HCT116 (cell line): ENCODE measurements at regions not wholly inside any gene's neighbourhood (a gene's known extent, or its start where the extent isn't known, plus 50 kb on each side); places are given as distances from the start of the nearest gene placed in this dataset.
"Not testable (repeated sequence)": the region's sequence is repeated elsewhere in the genome, so short reads cannot be mapped to it uniquely, and the experiment has no call there.

Source experiments
- ATAC-seq: fragments of 200-7000 bp; cut with Tn5 transposase; 2 replicates; pipeline ENCODE4 v1.9.1; 2020; ENCODE audit warnings: mild to moderate bottlenecking, moderate library complexity
- BruUV-seq: library from RNA; stranded (reverse); fragments of 400-500 nt; replicated peaks from 2 replicates; lab custom pipeline; 2021; lab: Mats Ljungman, UMichigan
- CTCF ChIA-PET: fragments of 300-600 bp; sonication (Branson Sonifier 250); formaldehyde crosslinking; loops from one replicate; lab custom pipeline; 2021; ENCODE audit warnings: antibody characterized with exemption; lab: Charles Lee
- POLR2A ChIA-PET: fragments of 300-600, 350-600 bp; sonication (Branson Sonifier 250); formaldehyde crosslinking; loops from one replicate; lab custom pipeline; 2021; ENCODE audit warnings: antibody characterized with exemption; lab: Charles Lee
- RAD21 ChIA-PET, 2 experiments: fragments of 300-600 bp; sonication (Branson Sonifier 250); formaldehyde crosslinking; loops; one replicate each; lab custom pipeline; 2023; ENCODE audit warnings: low total read pairs in 2 of 2; ENCODE audit not compliant: uncharacterized antibody in 2 of 2, unreplicated experiment in 2 of 2, low non-redundant PET in 1 of 2; lab: Charles Lee
- DNase-seq: peaks from one replicate; pipeline ENCODE4 v3.0.0-alpha.2; 2010; ENCODE audit warnings: low read depth, low spot score
- H2AFZ ChIP-seq: fragments of 200-600 bp; shearing (Covaris generic), sonication (generic); 2 replicates; pipeline ENCODE4 v1.6.1; 2017; ENCODE audit warnings: low read depth, mixed run types, mixed read lengths, antibody characterized with exemption, low read length; ENCODE audit not compliant: poor library complexity, severe bottlenecking
- H3K27ac ChIP-seq: 2 replicates; pipeline ENCODE4 v1.5.1; 2012; ENCODE audit warnings: low read depth, low read length
- H3K27me3 ChIP-seq: fragments of 200-600 bp; sonication (generic); 2 replicates; pipeline ENCODE4 v1.6.1; 2016; ENCODE audit warnings: mixed run types, low read length, mixed read lengths; ENCODE audit not compliant: insufficient read depth
- H3K36me3 ChIP-seq, 2 experiments: fragments of 200-500 bp in 1 of 2; fragments of 200-600 bp in 1 of 2; sonication (Bioruptor generic) in 1 of 2; sonication (generic) in 1 of 2; 2 replicates each; pipeline versions ENCODE4 v1.5.1 to v1.6.1; 2014 to 2016; ENCODE audit warnings: low read length in 2 of 2, inconsistent platforms in 1 of 2, mixed read lengths in 1 of 2, mixed run types in 1 of 2; ENCODE audit not compliant: insufficient read depth in 2 of 2, control insufficient read depth in 1 of 2
- H3K4me1 ChIP-seq, 2 experiments: fragments of 200-600 bp in 1 of 2; sonication (generic) in 1 of 2; 2 replicates each; pipeline versions ENCODE4 v1.5.1 to v1.6.1; 2012 to 2017; ENCODE audit warnings: low read length in 2 of 2, inconsistent platforms in 1 of 2, mild to moderate bottlenecking in 1 of 2, mixed read lengths in 1 of 2, mixed run types in 1 of 2, moderate library complexity in 1 of 2; ENCODE audit not compliant: insufficient read depth in 2 of 2, control insufficient read depth in 1 of 2
- H3K4me2 ChIP-seq: fragments of 200-600 bp; sonication (generic); 2 replicates; pipeline ENCODE4 v1.6.1; 2017; ENCODE audit warnings: mixed run types, low read length, mixed read lengths
- H3K4me3 ChIP-seq, 2 experiments: fragments of 200-600 bp in 1 of 2; sonication (generic) in 1 of 2; replicated peaks in 1 of 2; 2 replicates each; pipeline ENCODE4 v1.5.1; 2011 to 2016; ENCODE audit warnings: low read length in 2 of 2, control low read depth in 1 of 2, low read depth in 1 of 2, mild to moderate bottlenecking in 1 of 2, mixed read lengths in 1 of 2, mixed run types in 1 of 2
- H3K79me2 ChIP-seq: fragments of 200-600 bp; sonication (generic); 2 replicates; pipeline ENCODE4 v1.6.1; 2017; ENCODE audit warnings: mild to moderate bottlenecking, mixed run types, low read length, moderate library complexity, mixed read lengths; ENCODE audit not compliant: insufficient read depth
- H3K9ac ChIP-seq: fragments of 200-600 bp; sonication (generic); 2 replicates; pipeline ENCODE4 v1.6.1; 2016; ENCODE audit warnings: low read length, mixed read lengths
- H3K9me2 ChIP-seq: fragments of 200-600 bp; sonication (generic), shearing (Covaris generic); 2 replicates; pipeline ENCODE4 v1.6.1; 2017; ENCODE audit warnings: mixed run types, mild to moderate bottlenecking, moderate library complexity; ENCODE audit not compliant: insufficient read depth
- H3K9me3 ChIP-seq, 2 experiments: fragments of 200-500 bp in 1 of 2; fragments of 200-600 bp in 1 of 2; sonication (Bioruptor generic) in 1 of 2; sonication (generic) in 1 of 2; 2 replicates each; pipeline ENCODE4 v1.6.1; 2014 to 2017; ENCODE audit warnings: low read length in 2 of 2, mixed read lengths in 2 of 2, inconsistent platforms in 1 of 2, low read depth in 1 of 2, mild to moderate bottlenecking in 1 of 2, mixed run types in 1 of 2, moderate library complexity in 1 of 2; ENCODE audit not compliant: control insufficient read depth in 1 of 2, insufficient read depth in 1 of 2
- H4K20me1 ChIP-seq: fragments of 200-600 bp; sonication (generic), shearing (Covaris generic); 2 replicates; pipeline ENCODE4 v1.6.1; 2017; ENCODE audit warnings: mixed run types, mild to moderate bottlenecking, moderate library complexity; ENCODE audit not compliant: insufficient read depth
- ATF3 ChIP-seq: IDR thresholded peaks from 2 replicates; pipeline ENCODE4 v1.6.1; 2012
- CBX3 ChIP-seq: IDR thresholded peaks from 2 replicates; pipeline ENCODE4 v1.6.1; 2012; ENCODE audit warnings: low read depth
- CEBPB ChIP-seq: IDR thresholded peaks from 2 replicates; pipeline ENCODE4 v1.6.1; 2012; ENCODE audit warnings: low read depth
- CTCF ChIP-seq, 3 experiments: fragments of 200-600 bp in 1 of 3; sonication (generic) in 1 of 3; IDR thresholded peaks in 2 of 3; conservative IDR thresholded peaks in 1 of 3; 2 replicates each; pipeline ENCODE4 v1.5.1; 2012 to 2017; ENCODE audit warnings: low read depth in 2 of 3, low read length in 2 of 3, antibody characterized with exemption in 1 of 3, borderline replicate concordance in 1 of 3, control low read depth in 1 of 3, mild to moderate bottlenecking in 1 of 3, mixed read lengths in 1 of 3, mixed run types in 1 of 3, moderate library complexity in 1 of 3; ENCODE audit not compliant: insufficient read depth in 1 of 3
- ELF1 ChIP-seq: IDR thresholded peaks from 2 replicates; pipeline ENCODE4 v1.6.1; 2012; ENCODE audit warnings: low read depth, borderline replicate concordance
- EZH2phosphoT487 ChIP-seq: fragments of 200-600 bp; IDR thresholded peaks from 2 replicates; pipeline ENCODE4 v1.6.1; 2018; ENCODE audit warnings: antibody characterized with exemption, borderline replicate concordance
- JUND ChIP-seq: IDR thresholded peaks from 2 replicates; pipeline ENCODE4 v1.6.1; 2012
- RAD21 ChIP-seq: IDR thresholded peaks from 2 replicates; pipeline ENCODE4 v1.6.1; 2012; ENCODE audit warnings: low read depth, mild to moderate bottlenecking
- REST ChIP-seq: IDR thresholded peaks from 2 replicates; pipeline ENCODE4 v1.6.1; 2012; ENCODE audit warnings: low read depth
- SIN3A ChIP-seq: IDR thresholded peaks from 2 replicates; pipeline ENCODE4 v1.6.1; 2012; ENCODE audit warnings: low read depth
- SP1 ChIP-seq: IDR thresholded peaks from 2 replicates; pipeline ENCODE4 v1.6.1; 2012; ENCODE audit warnings: low read depth
- YY1 ChIP-seq: IDR thresholded peaks from 2 replicates; pipeline ENCODE4 v1.6.1; 2011; ENCODE audit warnings: low read length, low read depth, moderate library complexity, mild to moderate bottlenecking; ENCODE audit not compliant: insufficient replicate concordance; ENCODE audit errors: extremely low read depth
- ZFX ChIP-seq: fragments of 450-650 bp; IDR thresholded peaks from 2 replicates; pipeline ENCODE4 v1.6.1; 2017
- ZNF274 ChIP-seq: fragments of 200-500 bp; sonication (Bioruptor generic); IDR thresholded peaks from 2 replicates; pipeline ENCODE4 v1.6.1; 2014; ENCODE audit warnings: mild to moderate bottlenecking, low read depth, low read length, inconsistent platforms
- intact Hi-C: fragments of 100-400 bp; cut with micrococcal nuclease; formaldehyde crosslinking; loops from 2 replicates; pipeline ENCODE4 v1.10.0; 2022

GRCh38 chr5:42940853-42941252 is 99.3 kb downstream of the ANXA2R start:
- no peaks in the 10 kb centered on the region for H3K79me2 ChIP-seq
- intact Hi-C loops = no loop called here
- H3K4me1 ChIP-seq = peaks cover 0 to 7% of the 10 kb centered on the region in 2 experiments; a peak in 2 of 4 replicates
- no peak overlapping the region for H3K27ac ChIP-seq
- H3K4me3 ChIP-seq = no peak overlapping the region
- BruUV-seq = no TSS peak
- H3K9me2 ChIP-seq = no peaks in the 10 kb centered on the region
- no peak for TF ChIP-seq EZH2phosphoT487
- no peak for TF ChIP-seq RAD21
- no peak for TF ChIP-seq SP1
- TF ChIP-seq CEBPB = no peak
- no peak for TF ChIP-seq ZFX
- TF ChIP-seq YY1 = no peak
- no peak for TF ChIP-seq ATF3
- no peak for TF ChIP-seq CBX3
- no peak for TF ChIP-seq JUND
- TF ChIP-seq ZNF274 = no peak
- no peak for TF ChIP-seq REST
- no peak for TF ChIP-seq SIN3A
- TF ChIP-seq CTCF (IDR thresholded peaks at IDR 0.05 in 2 of 3, conservative IDR thresholded peaks at IDR 0.05 in 1 of 3; ENCODE audit: borderline replicate concordance in 1 of 3, insufficient read depth in 1 of 3, low read depth in 2 of 3, low read length in 2 of 3) = no peak
- TF ChIP-seq ELF1 = no peak
- ATAC-seq = no peak
- RAD21 ChIA-PET = no interaction called here
- H3K9ac ChIP-seq = no peak overlapping the region
- no peak overlapping the region for H2AFZ ChIP-seq
- H3K27me3 ChIP-seq = no peaks in the 10 kb centered on the region
- no peaks in the 10 kb centered on the region for H4K20me1 ChIP-seq
- no peak for DNase-seq
- CTCF ChIA-PET = no interaction called here
- no peaks in the 10 kb centered on the region for H3K9me3 ChIP-seq
- POLR2A ChIA-PET = no interaction called here
- H3K36me3 ChIP-seq = no peaks in the 10 kb centered on the region
- no peak overlapping the region for H3K4me2 ChIP-seq

- H3K4me3 ChIP-seq, H3K4me2 ChIP-seq, POLR2A ChIA-PET, H3K4me1 ChIP-seq, H3K27me3 ChIP-seq, H3K27ac ChIP-seq, intact Hi-C loops, RAD21 ChIA-PET, ATAC-seq, BruUV-seq, H3K9ac ChIP-seq, DNase-seq, H3K36me3 ChIP-seq, H2AFZ ChIP-seq, H3K9me3 ChIP-seq, H3K79me2 ChIP-seq, H3K9me2 ChIP-seq, H4K20me1 ChIP-seq, CTCF ChIA-PET: not testable (repeated sequence)
These were observed 108.1 kb downstream of the ANXA2R start for GRCh38 chr5:42932011-42932410.
